AG04449 (cell line): ENCODE measurements at regions not wholly inside any gene's neighbourhood (a gene's known extent, or its start where the extent isn't known, plus 50 kb on each side); places are given as distances from the start of the nearest gene placed in this dataset.

Experiments used
- CTCF ChIA-PET: fragments of 350-600 bp; formaldehyde crosslinking; extraction: SDS; loops from one replicate; lab custom pipeline; 2021; ENCODE audit warnings: antibody characterized with exemption; lab: Yijun Ruan, JAX
- POLR2A ChIA-PET: fragments of 400-600, 350-600 bp; formaldehyde crosslinking; extraction: SDS; loops from one replicate; lab custom pipeline; 2020; ENCODE audit warnings: antibody characterized with exemption, inconsistent platforms; lab: Yijun Ruan, JAX
- DNase-seq: peaks from one replicate; pipeline ENCODE4 v3.0.0-alpha.2; 2010; ENCODE audit warnings: low read depth, low spot score
- H3K4me3 ChIP-seq: 2 replicates; pipeline ENCODE4 v1.5.1; 2011; ENCODE audit warnings: low read depth, mild to moderate bottlenecking, control low read depth, low read length
- CTCF ChIP-seq: IDR thresholded peaks from one replicate; pipeline ENCODE4 v1.5.1; 2011; ENCODE audit warnings: mild to moderate bottlenecking, moderate library complexity, low read length, control low read depth, inconsistent platforms; ENCODE audit not compliant: insufficient read depth; ENCODE audit errors: missing control alignments

DNA sequence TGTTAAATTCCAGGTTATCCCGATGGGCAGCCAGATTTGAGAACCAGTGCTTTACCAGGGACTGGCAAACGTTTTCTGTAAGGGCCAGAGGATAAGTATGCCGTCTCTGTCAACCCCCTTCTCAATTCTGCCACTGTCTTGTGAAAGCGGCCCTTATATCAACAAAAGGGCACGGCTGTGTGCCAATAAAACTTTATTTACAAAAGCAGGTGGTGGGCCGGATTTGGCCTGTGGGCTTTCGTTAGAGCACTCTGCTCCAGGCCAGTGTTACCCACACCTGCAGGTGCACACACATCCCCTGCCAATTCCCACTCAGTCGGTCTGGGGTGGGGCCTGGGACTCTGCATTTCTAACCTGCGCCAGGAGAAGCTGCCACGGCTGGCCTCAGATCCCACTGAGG is 111.2 kb downstream of the RFLNA start:
- H3K4me3 ChIP-seq = no peak overlapping the region
- CTCF ChIA-PET = interaction anchor here (4.9 kb wide), 1 partner anchor 8 kb away, joined by 45 read pairs; no protein-coding TSS in a partner anchor
- TF ChIP-seq CTCF = no peak
- DNase-seq = no peak
- POLR2A ChIA-PET = no interaction called here

DNA sequence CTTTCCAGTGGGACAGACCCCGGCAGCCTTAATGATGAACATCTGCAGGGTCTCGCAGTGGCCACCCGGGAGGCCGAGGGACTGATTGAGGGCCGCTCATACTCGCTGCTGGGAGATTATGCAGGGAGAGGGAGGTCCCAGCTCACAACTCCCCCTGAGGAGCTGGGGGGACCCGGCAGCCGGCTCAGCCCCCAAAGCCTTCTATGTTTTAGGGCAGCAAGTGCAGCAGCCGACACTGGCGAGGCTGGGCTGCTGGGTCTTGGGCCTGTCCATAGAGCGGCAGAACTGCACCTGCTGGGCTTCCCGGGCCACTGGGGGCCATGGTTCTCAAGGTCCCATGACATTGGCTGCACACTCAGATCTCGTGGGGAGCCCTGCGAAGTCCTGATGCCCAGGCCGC is 110.7 kb downstream of the RFLNA start:
- no peak overlapping the region for H3K4me3 ChIP-seq
- POLR2A ChIA-PET = no interaction called here
- CTCF ChIA-PET = no interaction called here
- TF ChIP-seq CTCF = no peak
- DNase-seq = no peak

GRCh38 chr12:124405151-124405550 is 110.3 kb downstream of the RFLNA start:
- no peak for DNase-seq
- CTCF ChIA-PET = no interaction called here
- TF ChIP-seq CTCF = no peak
- POLR2A ChIA-PET = no interaction called here
- no peak overlapping the region for H3K4me3 ChIP-seq

DNA sequence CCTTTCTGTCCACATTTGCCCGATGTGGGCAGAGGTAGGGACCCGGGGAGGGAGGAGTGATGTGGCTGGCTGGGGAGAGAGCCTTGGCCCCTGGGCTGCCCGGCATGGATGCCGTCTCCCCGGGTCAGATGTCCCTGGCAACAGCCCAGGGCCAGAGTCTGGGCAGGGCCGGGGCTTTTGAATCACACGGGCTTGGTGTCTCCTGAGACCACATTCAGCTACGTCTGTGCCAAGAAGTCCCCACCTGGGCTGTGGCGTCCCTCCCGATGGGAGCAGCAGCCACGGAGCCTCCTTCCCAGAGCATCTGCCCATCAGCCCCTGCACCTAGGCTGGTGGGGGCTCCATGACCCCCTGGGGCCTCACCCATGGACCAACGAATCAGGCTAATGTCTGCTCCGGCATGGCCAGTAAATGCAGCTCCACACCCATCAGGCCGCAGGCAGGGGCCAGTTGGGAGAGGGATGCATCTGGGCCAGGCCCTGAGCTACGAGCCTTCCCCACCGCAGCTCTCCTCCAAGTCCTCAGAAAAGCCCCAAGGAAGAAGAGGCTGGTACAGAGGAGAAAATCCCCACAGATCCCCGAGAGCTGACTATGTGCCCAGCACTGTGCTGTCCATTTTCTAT is 109.4 kb downstream of the RFLNA start:
- no peak for DNase-seq
- no peak for TF ChIP-seq CTCF
- ChIA-PET CTCF (interaction anchor here (1.0 to 1.7 kb wide), 3 partner anchors 10 to 364 kb away, joined by 3 to 4 read pairs (median 3); no protein-coding TSS in a partner anchor), POLR2A (no interaction called here)
- H3K4me3 ChIP-seq = no peak overlapping the region

DNA sequence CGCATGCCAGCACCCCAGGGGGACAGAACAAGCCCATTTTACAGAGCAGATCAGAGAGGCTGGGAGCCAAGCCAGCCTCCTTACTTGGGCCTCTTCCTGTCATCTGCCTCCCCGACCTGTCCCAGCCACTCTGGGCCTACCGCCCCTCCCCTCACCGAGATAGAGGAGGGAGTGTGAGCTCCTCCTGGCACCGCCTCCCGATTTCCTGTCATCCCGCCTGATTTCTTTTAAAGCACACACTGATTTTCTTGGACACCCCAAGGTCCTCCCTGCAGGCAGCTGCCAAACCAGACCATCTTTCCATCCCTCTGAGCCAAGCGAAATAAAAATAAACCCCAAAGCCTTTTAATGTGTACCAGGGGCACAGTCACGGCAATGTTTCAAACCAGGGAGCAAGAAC is 108.4 kb downstream of the RFLNA start:
- no peak for TF ChIP-seq CTCF
- CTCF ChIA-PET = interaction anchor here (1.2 to 1.7 kb wide), 2 partner anchors 10 to 13 kb away, joined by 3 to 4 read pairs; no protein-coding TSS in a partner anchor

GRCh38 chr12:124402248-124403066 is 107.6 kb downstream of the RFLNA start:
- TF ChIP-seq CTCF = no peak
- DNase-seq = no peak
- no peak overlapping the region for H3K4me3 ChIP-seq
- POLR2A ChIA-PET = no interaction called here
- CTCF ChIA-PET = interaction anchor here (1.2 to 1.9 kb wide), 4 partner anchors 9 to 22 kb away, joined by 3 to 8 read pairs (median 6); no protein-coding TSS in a partner anchor

More for the DNA sequence above, 108.4 kb downstream of the RFLNA start:
- POLR2A ChIA-PET = no interaction called here
- no peak for DNase-seq
- H3K4me3 ChIP-seq = no peak overlapping the region
